GM23248 (cell line): ENCODE measurements at regions not wholly inside any gene's neighbourhood (a gene's known extent, or its start where the extent isn't known, plus 50 kb on each side); places are given as distances from the start of the nearest gene placed in this dataset.

ENCODE experiments used
- EZH2 ChIP-seq: fragments of 200-600 bp; sonication (generic); IDR thresholded peaks from 2 replicates; pipeline ENCODE4 v1.6.1; 2018; ENCODE audit warnings: antibody characterized with exemption, mild to moderate bottlenecking; ENCODE audit not compliant: insufficient read depth, poor library complexity, severe bottlenecking
- EZH2phosphoT487 ChIP-seq: fragments of 200-600 bp; sonication (generic); IDR thresholded peaks from 2 replicates; pipeline ENCODE4 v1.6.1; 2018; ENCODE audit warnings: antibody characterized with exemption, moderate library complexity, mild to moderate bottlenecking, low read depth; ENCODE audit not compliant: insufficient read depth

DNA sequence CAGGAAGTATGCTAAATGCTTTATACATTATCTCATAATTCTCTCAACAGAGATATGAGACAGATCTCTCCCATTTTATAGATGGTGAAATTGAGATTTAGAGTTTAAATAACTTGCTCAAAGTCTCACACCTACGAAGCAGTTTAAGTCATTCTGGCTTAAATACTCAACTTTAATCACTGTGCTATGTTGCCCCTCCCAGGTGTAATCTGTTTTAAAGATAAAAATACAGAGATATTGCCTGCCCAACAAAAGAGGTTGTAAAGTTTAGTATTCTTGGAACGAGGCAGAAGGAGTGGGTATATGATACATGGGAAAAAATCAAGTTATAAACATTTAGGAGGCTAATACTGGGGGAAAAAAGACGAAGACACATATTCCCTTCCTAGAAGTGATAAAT lies 156.8 kb upstream of the LRIG3 start:
- TF ChIP-seq EZH2, result no peak
- TF ChIP-seq EZH2phosphoT487, result no peak
